PC-3 (cell line): ENCODE measurements at regions not wholly inside any gene's neighbourhood (a gene's known extent, or its start where the extent isn't known, plus 50 kb on each side); places are given as distances from the start of the nearest gene placed in this dataset.
A peak's percentile ranks its signal among the peaks of the same experiment; 100 is the strongest.

Experiments used
- ATAC-seq: fragments of 200-7000 bp; cut with Tn5 transposase; 2 replicates; pipeline ENCODE4 v1.9.1; 2020; ENCODE audit warnings: mild to moderate bottlenecking, moderate library complexity
- BruUV-seq: library from RNA; stranded (reverse); fragments of 400-500 nt; replicated peaks from 2 replicates; lab custom pipeline; 2021; lab: Mats Ljungman, UMichigan
- CTCF ChIA-PET: fragments of 300-600 bp; sonication (Branson Sonifier 250); formaldehyde crosslinking; loops from one replicate; lab custom pipeline; 2022; ENCODE audit warnings: antibody characterized with exemption; lab: Charles Lee
- POLR2A ChIA-PET: fragments of 300-600 bp; sonication (Branson Sonifier 250); formaldehyde crosslinking; loops from one replicate; lab custom pipeline; 2022; ENCODE audit warnings: antibody characterized with exemption; ENCODE audit not compliant: unreplicated experiment; lab: Charles Lee
- DNase-seq: peaks from one replicate; pipeline ENCODE4 v3.0.0-alpha.2; 2015
- H2AFZ ChIP-seq: fragments of 300-600 bp; sonication (generic); 2 replicates; pipeline ENCODE4 v1.6.0; 2016; ENCODE audit warnings: antibody characterized with exemption, low read length
- H3F3A ChIP-seq: fragments of 300-600 bp; sonication (generic); one replicate; pipeline ENCODE4 v1.6.0; 2017; ENCODE audit warnings: antibody characterized with exemption, low read length, control low read depth, mild to moderate bottlenecking; ENCODE audit not compliant: unreplicated experiment
- H3K27ac ChIP-seq: fragments of 300-600 bp; sonication (generic); 2 replicates; pipeline ENCODE4 v1.5.1; 2016; ENCODE audit warnings: mild to moderate bottlenecking, low read length
- H3K27me3 ChIP-seq: fragments of 300-600 bp; sonication (generic); 2 replicates; pipeline ENCODE4 v1.6.1; 2016; ENCODE audit warnings: low read length, mixed read lengths
- H3K36me3 ChIP-seq: fragments of 300-600 bp; sonication (generic); 2 replicates; pipeline ENCODE4 v1.6.1; 2016; ENCODE audit warnings: low read depth, mixed run types, low read length, mixed read lengths
- H3K4me1 ChIP-seq: fragments of 300-600 bp; sonication (generic); 2 replicates; pipeline ENCODE4 v1.5.1; 2016; ENCODE audit warnings: low read length; ENCODE audit not compliant: insufficient read depth
- H3K4me2 ChIP-seq: fragments of 300-600 bp; sonication (generic); 2 replicates; pipeline ENCODE4 v1.6.0; 2016; ENCODE audit warnings: low read length
- H3K4me3 ChIP-seq: fragments of 300-600 bp; sonication (generic); 2 replicates; pipeline ENCODE4 v1.5.1; 2016; ENCODE audit warnings: mild to moderate bottlenecking, low read length, mixed read lengths
- H3K79me2 ChIP-seq: fragments of 300-600 bp; sonication (generic); 2 replicates; pipeline ENCODE4 v1.6.1; 2017; ENCODE audit warnings: low read length, mixed read lengths
- H3K9ac ChIP-seq: fragments of 300-600 bp; sonication (generic); 2 replicates; pipeline ENCODE4 v1.6.0; 2016; ENCODE audit warnings: mild to moderate bottlenecking, low read length
- H3K9me2 ChIP-seq: fragments of 300-600 bp; sonication (generic); replicated peaks from 2 replicates; pipeline ENCODE4 v1.6.1; 2016; ENCODE audit warnings: mixed run types, low read length, mixed read lengths
- H3K9me3 ChIP-seq: fragments of 300-600 bp; sonication (generic); 2 replicates; pipeline ENCODE4 v1.6.1; 2016; ENCODE audit warnings: low read length, mixed read lengths
- H4K20me1 ChIP-seq: fragments of 300-600 bp; sonication (generic); 2 replicates; pipeline ENCODE4 v1.6.1; 2016; ENCODE audit warnings: low read length, mixed read lengths
- CTCF ChIP-seq: fragments of 300-600 bp; sonication (generic); conservative IDR thresholded peaks from 2 replicates; pipeline ENCODE4 v1.5.1; 2017; ENCODE audit warnings: antibody characterized with exemption, low read depth, mild to moderate bottlenecking, low read length
- EZH2 ChIP-seq: fragments of 300-600 bp; sonication (generic); IDR thresholded peaks from one replicate; pipeline ENCODE4 v1.6.1; 2017; ENCODE audit warnings: antibody characterized with exemption, mild to moderate bottlenecking, low read length; ENCODE audit not compliant: unreplicated experiment
- EZH2phosphoT487 ChIP-seq: fragments of 300-600 bp; sonication (generic); IDR thresholded peaks from 2 replicates; pipeline ENCODE4 v1.6.1; 2018; ENCODE audit warnings: mild to moderate bottlenecking, antibody characterized with exemption, low read length, borderline replicate concordance
- intact Hi-C: fragments of 100-400 bp; cut with micrococcal nuclease; formaldehyde crosslinking; loops from 2 replicates; pipeline ENCODE4 v1.9.0; 2023

- BruUV-seq: no TSS peak
- ChIA-PET CTCF (no interaction called here), POLR2A (no interaction called here)
- H3K27me3 ChIP-seq: peaks cover 62% of the 10 kb centered on the region
- no peak overlapping the region for H3K4me3 ChIP-seq
- H3F3A ChIP-seq: no peaks in the 10 kb centered on the region
- DNase-seq: peak; percentile 13
- no peaks in the 10 kb centered on the region for H3K36me3 ChIP-seq
- H3K27ac ChIP-seq: no peak overlapping the region
- TF ChIP-seq CTCF: 0 out of 2 replicates have a peak, but pooled peaks have one; percentile 17
- TF ChIP-seq EZH2phosphoT487: no peak
- TF ChIP-seq EZH2: no peak
- H3K4me1 ChIP-seq: no peaks in the 10 kb centered on the region
- H3K79me2 ChIP-seq: no peaks in the 10 kb centered on the region
- H3K9me3 ChIP-seq: no peaks in the 10 kb centered on the region
- peak; percentile 33; the same call in 1 of the 2 replicates for ATAC-seq
- H4K20me1 ChIP-seq: no peaks in the 10 kb centered on the region
- no peak overlapping the region for H3K9ac ChIP-seq
- no peaks in the 10 kb centered on the region for H3K9me2 ChIP-seq
- no peak overlapping the region for H2AFZ ChIP-seq
- H3K4me2 ChIP-seq: no peak overlapping the region
- intact Hi-C loops: loop anchor here (10.0 kb wide), 1 partner anchor 262 kb away; no protein-coding TSS in a partner anchor
Measured at GRCh38 chr2:199602271-199602895, 144.6 kb upstream of the SATB2 start.

- H4K20me1 ChIP-seq: no peaks in the 10 kb centered on the region
- H3K9ac ChIP-seq: no peak overlapping the region
- CTCF ChIA-PET: interaction anchor here (0.5 to 0.7 kb wide), 4 partner anchors 238 to 791 kb away, joined by 3 to 4 read pairs (median 4); no protein-coding TSS in a partner anchor
- no TSS peak for BruUV-seq
- DNase-seq: peak; percentile 51
- H3K79me2 ChIP-seq: no peaks in the 10 kb centered on the region
- TF ChIP-seq EZH2phosphoT487 (no peak), EZH2 (no peak), CTCF (peak; percentile 72)
- no peak overlapping the region for H3K4me2 ChIP-seq
- H3K9me2 ChIP-seq: no peaks in the 10 kb centered on the region
- no peak overlapping the region for H3K27ac ChIP-seq
- H2AFZ ChIP-seq: no peak overlapping the region
- peak; percentile 48 for ATAC-seq
- no peaks in the 10 kb centered on the region for H3F3A ChIP-seq
- intact Hi-C loops: loop anchor here (10.0 kb wide), 1 partner anchor 1282 kb away; no protein-coding TSS in a partner anchor
- H3K9me3 ChIP-seq: no peaks in the 10 kb centered on the region
- no peaks in the 10 kb centered on the region for H3K4me1 ChIP-seq
- POLR2A ChIA-PET: no interaction called here
- H3K36me3 ChIP-seq: no peaks in the 10 kb centered on the region; the same call in 1 of the 2 replicates
- H3K4me3 ChIP-seq: no peak overlapping the region
- peaks cover 47% of the 10 kb centered on the region for H3K27me3 ChIP-seq
Measured at GRCh38 chr2:199596549-199596948, 138.8 kb upstream of the SATB2 start.

GRCh38 chr2:199594443-199594842 is 136.7 kb upstream of the SATB2 start:
- H3K4me3 ChIP-seq: no peak overlapping the region
- no peaks in the 10 kb centered on the region for H3K4me1 ChIP-seq
- no peaks in the 10 kb centered on the region for H3K9me2 ChIP-seq
- peaks cover 48% of the 10 kb centered on the region for H3K27me3 ChIP-seq
- H2AFZ ChIP-seq: no peak overlapping the region
- intact Hi-C loops: loop anchor here (10.0 kb wide), 1 partner anchor 1280 kb away; no protein-coding TSS in a partner anchor
- no peak overlapping the region for H3K27ac ChIP-seq
- DNase-seq: no peak
- H3K4me2 ChIP-seq: no peak overlapping the region
- H3K36me3 ChIP-seq: no peaks in the 10 kb centered on the region; the same call in 1 of the 2 replicates
- ATAC-seq: no peak
- ChIA-PET CTCF (no interaction called here), POLR2A (no interaction called here)
- no peaks in the 10 kb centered on the region for H3F3A ChIP-seq
- H3K79me2 ChIP-seq: no peaks in the 10 kb centered on the region
- H4K20me1 ChIP-seq: no peaks in the 10 kb centered on the region
- H3K9ac ChIP-seq: no peak overlapping the region
- BruUV-seq: no TSS peak
- TF ChIP-seq CTCF: no peak
- no peak for TF ChIP-seq EZH2phosphoT487
- no peak for TF ChIP-seq EZH2
- H3K9me3 ChIP-seq: no peaks in the 10 kb centered on the region
